GM12864 (cell line): ENCODE measurements at regions not wholly inside any gene's neighbourhood (a gene's known extent, or its start where the extent isn't known, plus 50 kb on each side); places are given as distances from the start of the nearest gene placed in this dataset.

Experiments used
- DNase-seq: peaks from one replicate; pipeline ENCODE4 v3.0.0-alpha.2; 2011; ENCODE audit warnings: low read depth
- H3K4me3 ChIP-seq: 2 replicates; pipeline ENCODE4 v1.5.1; 2011; ENCODE audit warnings: mild to moderate bottlenecking, low read depth, low read length, control low read depth
- CTCF ChIP-seq: IDR thresholded peaks from 2 replicates; pipeline ENCODE4 v1.5.1; 2011; ENCODE audit warnings: low read depth, mild to moderate bottlenecking, moderate library complexity, low read length, control low read depth, inconsistent platforms; ENCODE audit errors: missing control alignments

GRCh38 chr3:193899001-193899400, 236.9 kb upstream of the HES1 start:
- H3K4me3 ChIP-seq: no peak overlapping the region
- TF ChIP-seq CTCF: no peak
- DNase-seq: no peak

DNA sequence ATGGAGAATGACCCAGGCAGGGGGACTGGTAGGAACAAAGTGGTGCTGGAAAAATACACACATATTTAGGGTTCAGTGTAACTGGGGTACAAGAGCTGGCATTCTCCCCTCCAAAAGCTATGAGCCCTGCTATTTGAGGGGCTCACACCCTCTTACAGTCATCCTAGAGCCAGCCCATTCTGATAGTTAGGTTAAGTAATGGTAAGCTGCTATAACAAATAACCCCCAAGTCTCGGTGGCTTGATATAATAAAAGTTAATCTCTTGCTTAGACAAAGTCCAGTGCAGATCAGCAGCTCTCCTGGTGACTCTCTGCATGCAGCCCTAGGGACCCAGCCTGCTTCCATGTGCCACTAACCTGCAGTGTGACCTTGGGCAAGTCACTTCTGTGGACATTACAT, 234.9 kb upstream of the HES1 start:
- no peak for DNase-seq
- no peak overlapping the region for H3K4me3 ChIP-seq
- TF ChIP-seq CTCF: no peak

- H3K4me3 ChIP-seq: no peak overlapping the region
- no peak for DNase-seq
- TF ChIP-seq CTCF: no peak
Measured at GRCh38 chr3:193902607-193903511, 233.1 kb upstream of the HES1 start.

GRCh38 chr3:193903512-193903817, 232.5 kb upstream of the HES1 start:
- H3K4me3 ChIP-seq: no peak overlapping the region
- no peak for TF ChIP-seq CTCF
- no peak for DNase-seq

DNA sequence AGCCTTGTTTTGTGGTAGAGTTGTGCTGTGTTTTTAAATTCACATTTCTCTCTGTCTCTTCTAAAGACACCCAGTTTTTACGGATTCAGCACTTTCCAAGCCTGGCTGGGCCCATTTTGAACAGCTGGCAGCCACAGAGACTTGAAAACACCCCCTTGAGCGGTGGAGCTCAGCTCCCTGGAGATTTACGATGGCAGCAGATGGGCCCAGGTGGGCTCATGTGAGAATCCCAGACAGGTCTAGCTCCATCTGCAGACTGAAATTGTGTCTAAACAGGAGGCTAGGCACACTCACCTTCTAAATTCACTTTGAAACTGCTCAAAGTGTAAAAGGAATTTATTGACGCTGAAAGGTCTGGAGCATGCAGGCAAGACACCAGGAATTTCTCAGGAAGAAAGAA, 232.0 kb upstream of the HES1 start:
- TF ChIP-seq CTCF: no peak

DNA sequence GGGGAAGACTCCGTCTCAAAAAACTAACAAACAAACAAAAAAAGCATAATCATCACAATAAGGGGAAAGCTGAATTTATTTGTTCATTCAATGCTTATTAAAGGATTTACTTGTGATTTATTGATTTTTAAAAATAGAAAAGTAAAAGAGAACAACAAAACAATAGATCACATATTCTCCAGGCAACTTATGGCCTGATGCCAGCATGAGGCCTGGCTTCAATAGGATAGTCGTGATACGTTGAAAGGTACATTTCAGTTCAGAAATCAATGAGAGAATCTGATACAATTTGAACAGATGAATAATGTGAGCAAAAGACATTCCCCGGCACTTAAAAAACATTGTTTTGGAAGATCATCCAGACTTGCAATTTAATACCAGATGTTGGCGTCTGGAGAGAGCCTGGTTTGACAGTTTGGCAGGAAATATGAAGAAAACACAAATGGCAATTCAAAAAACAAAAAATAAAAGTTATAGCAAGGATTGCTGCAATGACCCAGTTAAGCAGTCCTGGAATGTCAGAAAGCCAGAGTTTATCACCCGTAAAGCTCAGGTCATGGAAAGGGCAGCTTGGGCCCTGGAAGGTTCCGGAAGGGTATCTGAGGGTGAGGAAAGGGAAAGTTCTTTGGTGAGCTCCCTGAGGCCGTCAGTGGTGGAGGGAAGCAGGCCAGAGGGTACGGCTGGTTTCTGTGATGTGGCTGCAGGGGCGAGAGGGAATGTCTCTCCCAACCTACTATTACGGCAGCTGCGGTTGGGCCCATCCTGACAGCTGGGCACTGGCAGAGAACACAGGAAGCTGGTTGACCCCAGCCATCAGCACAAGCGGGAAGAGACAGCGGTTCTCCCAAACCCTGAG, 230.2 kb upstream of the HES1 start:
- H3K4me3 ChIP-seq: no peak overlapping the region
- DNase-seq: no peak
- TF ChIP-seq CTCF: no peak

More for the DNA sequence above, 232.0 kb upstream of the HES1 start:
- DNase-seq: no peak
- H3K4me3 ChIP-seq: no peak overlapping the region
